ENCODE measurements at regions not wholly inside any gene's neighbourhood (a gene's known extent, or its start where the extent isn't known, plus 50 kb on each side); places are given as distances from the start of the nearest gene placed in this dataset.

DNA sequence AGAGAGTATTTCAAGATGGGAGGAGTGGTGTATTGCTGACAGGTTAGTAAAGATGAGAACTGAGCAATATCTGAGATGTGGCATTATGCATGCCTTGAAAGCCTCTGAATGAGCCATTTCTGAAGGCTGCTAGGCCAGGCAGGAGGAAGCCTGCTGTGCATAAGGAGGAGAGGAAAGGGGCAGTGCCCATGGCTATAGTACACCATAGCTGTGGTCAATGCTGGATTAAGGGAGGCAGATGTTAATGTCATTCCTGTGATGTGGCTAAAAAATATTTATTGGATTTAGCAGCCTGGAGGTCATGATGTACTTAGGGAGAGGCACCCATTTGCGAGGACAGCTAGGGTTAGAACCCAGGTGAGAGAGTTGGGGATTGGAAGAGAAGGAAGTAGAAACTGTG lies 130.0 kb upstream of the LNX1 start:
- no peak for TF ChIP-seq EZH2 (IDR thresholded peaks at IDR 0.05; ENCODE audit: borderline replicate concordance)
- TF ChIP-seq, protein P1, sequence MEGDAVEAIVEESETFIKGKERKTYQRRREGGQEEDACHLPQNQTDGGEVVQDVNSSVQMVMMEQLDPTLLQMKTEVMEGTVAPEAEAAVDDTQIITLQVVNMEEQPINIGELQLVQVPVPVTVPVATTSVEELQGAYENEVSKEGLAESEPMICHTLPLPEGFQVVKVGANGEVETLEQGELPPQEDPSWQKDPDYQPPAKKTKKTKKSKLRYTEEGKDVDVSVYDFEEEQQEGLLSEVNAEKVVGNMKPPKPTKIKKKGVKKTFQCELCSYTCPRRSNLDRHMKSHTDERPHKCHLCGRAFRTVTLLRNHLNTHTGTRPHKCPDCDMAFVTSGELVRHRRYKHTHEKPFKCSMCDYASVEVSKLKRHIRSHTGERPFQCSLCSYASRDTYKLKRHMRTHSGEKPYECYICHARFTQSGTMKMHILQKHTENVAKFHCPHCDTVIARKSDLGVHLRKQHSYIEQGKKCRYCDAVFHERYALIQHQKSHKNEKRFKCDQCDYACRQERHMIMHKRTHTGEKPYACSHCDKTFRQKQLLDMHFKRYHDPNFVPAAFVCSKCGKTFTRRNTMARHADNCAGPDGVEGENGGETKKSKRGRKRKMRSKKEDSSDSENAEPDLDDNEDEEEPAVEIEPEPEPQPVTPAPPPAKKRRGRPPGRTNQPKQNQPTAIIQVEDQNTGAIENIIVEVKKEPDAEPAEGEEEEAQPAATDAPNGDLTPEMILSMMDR (IDR thresholded peaks at IDR 0.05; ENCODE audit: poor library complexity): no peak
- TF ChIP-seq EZH2phosphoT487 (IDR thresholded peaks at IDR 0.05; ENCODE audit: low read depth, severe bottlenecking, unreplicated experiment): no peak

Data from hepatocyte (in vitro differentiated cells).